Heart left ventricle (tissue), 16 donors: ENCODE measurements at regions not wholly inside any gene's neighbourhood (a gene's known extent, or its start where the extent isn't known, plus 50 kb on each side); places are given as distances from the start of the nearest gene placed in this dataset.
"Not testable (repeated sequence)": the region's sequence is repeated elsewhere in the genome, so short reads cannot be mapped to it uniquely, and the experiment has no call there.

Experiments
- ATAC-seq, 4 donors: fragments of 200-7000 bp; cut with Tn5 transposase; one replicate each; pipeline ENCODE4 v1.9.1; 2020 to 2022; ENCODE audit warnings: moderate library complexity in 4 of 4, mild to moderate bottlenecking in 3 of 4, moderate number of reproducible peaks in 1 of 4
- DNase-seq, 5 donors: peaks; one replicate each; pipeline ENCODE4 v3.0.0-alpha.2; 2020
- H3K27ac ChIP-seq, 12 donors: fragments of 200-600 bp; sonication (generic) in 4 of 12; one replicate each; pipeline versions ENCODE4 v1.5.0 to v1.8.0; 2016 to 2022; ENCODE audit warnings: mild to moderate bottlenecking in 2 of 12
- H3K27me3 ChIP-seq, 9 donors: fragments of 200-600 bp; sonication (generic) in 2 of 9; one replicate each; pipeline versions ENCODE4 v1.5.1 to v1.8.0; 2016 to 2022; ENCODE audit warnings: mild to moderate bottlenecking in 3 of 9
- H3K36me3 ChIP-seq, 9 donors: fragments of 200-600 bp; sonication (generic) in 2 of 9; one replicate each; pipeline versions ENCODE4 v1.5.0 to v1.8.0; 2018 to 2022; ENCODE audit warnings: mild to moderate bottlenecking in 2 of 9
- H3K4me1 ChIP-seq, 12 donors: fragments of 200-600 bp; sonication (generic) in 4 of 12; one replicate each; pipeline versions ENCODE4 v1.5.0 to v1.8.0; 2016 to 2022; ENCODE audit warnings: mild to moderate bottlenecking in 3 of 12
- H3K4me3 ChIP-seq, 12 donors: fragments of 200-600 bp; sonication (generic) in 4 of 12; one replicate each; pipeline versions ENCODE4 v1.5.0 to v1.8.0; 2017 to 2022; ENCODE audit warnings: mild to moderate bottlenecking in 9 of 12, moderate library complexity in 4 of 12
- H3K9me3 ChIP-seq, 12 donors: fragments of 200-600 bp; sonication (generic) in 4 of 12; one replicate each; pipeline versions ENCODE4 v1.5.0 to v1.8.0; 2016 to 2022; ENCODE audit warnings: mild to moderate bottlenecking in 1 of 12
- POLR2A ChIP-seq, 2 donors: fragments of 450-650 bp; IDR thresholded peaks; one replicate each; pipeline ENCODE4 v1.6.1; 2017; ENCODE audit warnings: antibody characterized with exemption in 2 of 2, mild to moderate bottlenecking in 2 of 2, moderate library complexity in 2 of 2
- WGBS, 4 donors: extraction: QIAGEN DNeasy Blood & Tissue Kit in 2 of 4; methylation state at CpG; one replicate each; pipeline versions ENCODE4 v1.1.5 to v1.1.7; 2013 to 2018; 5-methylcytosine and 5-hydroxymethylcytosine counted together
- intact Hi-C, 10 donors: fragments of 100-400 bp; cut with DNase I; formaldehyde crosslinking; loops; one replicate each; pipeline versions ENCODE4 v1.11.1 to v1.14.2; 2022
- TF ChIP-seq, protein P1 (sequence below), 12 donors: fragments of 200-600 bp; sonication (generic) in 4 of 12; IDR thresholded peaks; one replicate each; pipeline versions ENCODE4 v1.5.0 to v1.8.0; 2018 to 2022; ENCODE audit warnings: antibody characterized with exemption in 12 of 12, mild to moderate bottlenecking in 5 of 12
- donor health status: ischemic (EF 13 %, LVEDD 7.1; RV severe dilation, severe dysfunction).
- donor health status: healthy with polysubstance abuse.
- donor health status: DM: no; HTN: yes; CAD: no.
- donor health status: DM: no; HTN: no; CAD: no.
- donor health status: ischemic (EF 25% LVEDD 6.9; RV normal size, moderate dysfunction).
- donor health status: ischemic (EF 25% LVEDD 5.7; RV mildly dilated, moderate dysfunction).
- donor health status: healthy.
- donor health status: DM: yes; HTN: yes; CAD: no.
- donor health status: ischemic (EF 35%, LVEDD 5.7; RV mildly dilated, moderate dysfunction).
- donor health status: nonischemic (EF 11% LVEDD 7.7; RV severe dilation, severe dysfunction).
- donor health status: DM: yes; HTN: yes; CAD: no.
- donor health status: PGD.
- donor health status: ischemic (EF 29% LVEDD 5.4; RV normal size, mild dysfunction).
- donor health status: nonischemic (EF 23%, LVEDD 6.1; RV moderate dilation, normal function).

GRCh38 chr3:20305647-20306046 lies 119.6 kb upstream of the SGO1 start:
- TF ChIP-seq, protein P1, sequence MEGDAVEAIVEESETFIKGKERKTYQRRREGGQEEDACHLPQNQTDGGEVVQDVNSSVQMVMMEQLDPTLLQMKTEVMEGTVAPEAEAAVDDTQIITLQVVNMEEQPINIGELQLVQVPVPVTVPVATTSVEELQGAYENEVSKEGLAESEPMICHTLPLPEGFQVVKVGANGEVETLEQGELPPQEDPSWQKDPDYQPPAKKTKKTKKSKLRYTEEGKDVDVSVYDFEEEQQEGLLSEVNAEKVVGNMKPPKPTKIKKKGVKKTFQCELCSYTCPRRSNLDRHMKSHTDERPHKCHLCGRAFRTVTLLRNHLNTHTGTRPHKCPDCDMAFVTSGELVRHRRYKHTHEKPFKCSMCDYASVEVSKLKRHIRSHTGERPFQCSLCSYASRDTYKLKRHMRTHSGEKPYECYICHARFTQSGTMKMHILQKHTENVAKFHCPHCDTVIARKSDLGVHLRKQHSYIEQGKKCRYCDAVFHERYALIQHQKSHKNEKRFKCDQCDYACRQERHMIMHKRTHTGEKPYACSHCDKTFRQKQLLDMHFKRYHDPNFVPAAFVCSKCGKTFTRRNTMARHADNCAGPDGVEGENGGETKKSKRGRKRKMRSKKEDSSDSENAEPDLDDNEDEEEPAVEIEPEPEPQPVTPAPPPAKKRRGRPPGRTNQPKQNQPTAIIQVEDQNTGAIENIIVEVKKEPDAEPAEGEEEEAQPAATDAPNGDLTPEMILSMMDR (IDR thresholded peaks at IDR 0.05): no peak
- TF ChIP-seq POLR2A (IDR thresholded peaks at IDR 0.05): no peak
- Histone ChIP-seq H3K4me1 (peaks cover 0 to 6% (median 0%) of the 10 kb centered on the region in 12 donors), H3K9me3 (no peaks in the 10 kb centered on the region), H3K4me3 (no peak overlapping the region), H3K27ac (no peak overlapping the region), H3K27me3 (no peaks in the 10 kb centered on the region), H3K36me3 (no peaks in the 10 kb centered on the region)
- ATAC-seq (no peak), DNase-seq (no peak)
- 59 to 76% (median 69%) methylated on average over 2 of the region's 2 CpGs for WGBS, 4 donors
- intact Hi-C loops: no loop called here

DNA sequence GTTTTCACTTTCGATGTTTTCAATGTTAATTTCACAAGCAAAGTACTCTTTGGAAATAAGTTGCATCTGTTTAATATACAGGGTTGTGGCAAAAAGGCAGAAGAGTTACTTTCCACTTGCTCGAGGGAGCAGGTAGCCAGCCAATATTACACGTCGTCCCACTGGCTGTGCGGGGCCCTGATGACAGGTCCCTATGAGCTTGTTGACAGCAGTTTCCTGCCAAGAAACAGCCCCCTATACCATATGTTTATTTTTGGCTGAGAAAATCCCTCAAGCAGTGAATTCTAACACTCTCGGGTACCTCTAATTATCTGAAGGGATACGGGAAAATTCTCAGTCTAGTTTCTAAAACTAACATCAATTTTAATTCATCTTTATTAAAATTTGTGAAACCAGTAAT lies 116.8 kb upstream of the SGO1 start:
- H3K9me3 ChIP-seq: no peaks in the 10 kb centered on the region
- DNase-seq: no peak
- no peaks in the 10 kb centered on the region for H3K4me1 ChIP-seq
- H3K27me3 ChIP-seq: no peaks in the 10 kb centered on the region
- no peak for ATAC-seq
- TF ChIP-seq, protein P1 (IDR thresholded peaks at IDR 0.05): no peak
- no peak for TF ChIP-seq POLR2A (IDR thresholded peaks at IDR 0.05)
- intact Hi-C loops: no loop called here
- H3K27ac ChIP-seq: no peak overlapping the region
- 33 to 56% (median 37%) methylated on average over 7 of the region's 7 CpGs for WGBS, 4 donors
- H3K36me3 ChIP-seq: no peaks in the 10 kb centered on the region
- H3K4me3 ChIP-seq: no peak overlapping the region

DNA sequence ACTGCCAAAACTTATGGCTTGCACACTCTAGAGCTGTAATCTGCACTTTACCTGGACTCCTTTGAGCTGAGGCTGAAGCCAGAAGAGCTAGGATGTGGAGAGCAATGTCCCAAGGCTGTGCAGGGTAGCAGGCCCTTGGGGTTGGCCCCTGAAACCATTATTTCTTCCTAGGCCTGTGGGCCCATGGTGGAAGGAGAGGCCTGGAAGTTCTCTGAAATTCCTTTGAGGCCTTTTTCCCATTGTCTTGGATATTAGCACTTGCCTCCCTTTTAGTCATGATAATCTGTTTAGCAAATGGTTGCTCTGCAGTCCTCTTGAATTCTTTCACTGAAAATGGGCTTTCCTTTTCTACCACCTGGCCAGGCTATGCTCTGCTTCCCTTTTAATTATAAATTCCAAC lies 102.0 kb upstream of the SGO1 start:
- no peak overlapping the region for H3K27ac ChIP-seq
- H3K36me3 ChIP-seq: no peaks in the 10 kb centered on the region
- no peaks in the 10 kb centered on the region for H3K4me1 ChIP-seq
- ATAC-seq (no peak), DNase-seq (no peak)
- no peak overlapping the region for H3K4me3 ChIP-seq
- TF ChIP-seq, protein P1 (IDR thresholded peaks at IDR 0.05): no peak
- H3K27me3 ChIP-seq: no peaks in the 10 kb centered on the region
- intact Hi-C loops: no loop called here
- H3K9me3 ChIP-seq: peaks cover 0 to 65% (median 12%) of the 10 kb centered on the region in 12 donors

- H3K27me3 ChIP-seq: no peaks in the 10 kb centered on the region
- no peak overlapping the region for H3K27ac ChIP-seq
- DNase-seq (no peak), ATAC-seq (no peak)
- TF ChIP-seq, protein P1 (IDR thresholded peaks at IDR 0.05): no peak
- TF ChIP-seq POLR2A (IDR thresholded peaks at IDR 0.05): no peak
- no peak overlapping the region for H3K4me3 ChIP-seq
- H3K9me3 ChIP-seq: peaks cover 0 to 31% (median 11%) of the 10 kb centered on the region in 12 donors
- no peaks in the 10 kb centered on the region for H3K36me3 ChIP-seq
- H3K4me1 ChIP-seq: no peaks in the 10 kb centered on the region
- intact Hi-C loops: no loop called here
- 67 to 78% (median 76%) methylated on average over 7 of the region's 7 CpGs for WGBS, 4 donors
These were observed 94.3 kb upstream of the SGO1 start for GRCh38 chr3:20280257-20280656.

DNA sequence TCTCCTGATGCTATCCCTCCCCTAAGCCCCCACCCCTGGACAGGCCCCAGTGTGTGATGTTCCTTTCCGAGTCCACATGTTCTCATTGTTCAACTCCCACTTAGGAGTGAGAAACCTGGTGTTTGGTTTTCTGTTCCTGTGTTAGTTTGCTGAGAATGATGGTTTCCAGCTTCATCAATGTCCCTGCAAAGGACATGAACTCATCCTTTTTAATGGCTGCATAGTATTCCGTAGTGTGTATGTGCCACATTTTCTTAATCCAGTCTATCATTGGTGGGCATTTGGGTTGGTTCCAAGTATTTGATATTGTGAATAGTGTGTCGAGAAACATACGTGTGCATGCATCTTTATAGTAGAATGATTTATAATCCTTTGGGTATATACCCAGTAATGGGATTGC lies 80.0 kb upstream of the SGO1 start:
- not testable (repeated sequence) for DNase-seq, ATAC-seq, H3K4me3 ChIP-seq, H3K4me1 ChIP-seq, H3K27ac ChIP-seq, H3K36me3 ChIP-seq, H3K27me3 ChIP-seq
- WGBS, 4 donors: 93 to 99% (median 95%) methylated on average over 4 of the region's 4 CpGs
- intact Hi-C loops: loop anchor here in 1 of 10 donors (1.0 kb wide), 1 partner anchor 10 kb away; no protein-coding TSS in a partner anchor
- peaks cover 0 to 36% (median 4%) of the 10 kb centered on the region in 12 donors for H3K9me3 ChIP-seq
